NB4 (cell line): ENCODE measurements at regions not wholly inside any gene's neighbourhood (a gene's known extent, or its start where the extent isn't known, plus 50 kb on each side); places are given as distances from the start of the nearest gene placed in this dataset.

Source experiments
- MYC ChIP-seq: IDR thresholded peaks from 2 replicates; pipeline ENCODE4 v1.6.1; 2011; ENCODE audit warnings: low read depth, low read length
- POLR2A ChIP-seq: IDR thresholded peaks from 2 replicates; pipeline ENCODE4 v1.6.1; 2011; ENCODE audit warnings: mild to moderate bottlenecking; ENCODE audit not compliant: insufficient read length; ENCODE audit errors: extremely low read depth

DNA sequence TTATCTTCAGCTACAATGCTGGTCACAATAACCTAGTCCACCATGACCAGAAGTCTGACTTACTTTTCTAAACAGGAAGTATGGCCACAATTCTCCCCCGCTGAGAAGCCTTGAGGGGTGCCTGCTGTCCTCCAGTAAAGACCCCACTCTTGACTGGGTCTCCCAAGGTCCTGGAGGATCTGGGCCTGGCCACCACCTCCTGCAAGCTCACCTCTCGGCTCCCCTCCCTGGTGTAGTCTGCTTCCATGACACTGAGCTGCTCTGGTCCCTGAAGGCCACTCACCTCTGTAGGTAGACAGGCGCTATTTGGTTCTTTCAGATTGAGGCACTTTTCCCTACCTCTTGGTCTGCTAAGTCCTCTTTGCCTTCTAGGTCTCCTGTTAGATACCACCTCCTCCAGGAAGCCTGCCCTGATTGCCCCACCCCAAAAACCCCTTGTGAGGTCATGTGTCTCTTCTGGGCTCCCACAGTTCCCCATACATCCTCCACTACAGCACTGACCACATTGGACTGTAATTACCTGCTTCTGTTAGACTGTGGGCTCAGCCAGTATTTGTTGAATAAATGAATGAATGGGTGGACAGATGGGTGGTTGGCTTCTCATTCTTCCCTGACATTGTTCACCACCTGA is 62.6 kb upstream of the IER5L start:
- TF ChIP-seq POLR2A (no peak), MYC (no peak)
